Left ventricle myocardium inferior (tissue), 1 donor: ENCODE measurements at regions not wholly inside any gene's neighbourhood (a gene's known extent, or its start where the extent isn't known, plus 50 kb on each side); places are given as distances from the start of the nearest gene placed in this dataset.

ENCODE experiments used
- DNase-seq: peaks from one replicate; pipeline ENCODE4 v3.0.0-alpha.2; 2020
- H3K27ac ChIP-seq: fragments of 200-600 bp; replicated peaks from 2 replicates; pipeline ENCODE4 v1.8.0; 2021
- H3K27me3 ChIP-seq: fragments of 200-600 bp; 2 replicates; pipeline ENCODE4 v1.8.0; 2021; ENCODE audit warnings: low read depth
- H3K36me3 ChIP-seq: fragments of 200-600 bp; 2 replicates; pipeline ENCODE4 v1.8.0; 2021
- H3K4me1 ChIP-seq: fragments of 200-600 bp; 2 replicates; pipeline ENCODE4 v1.8.0; 2021
- H3K4me3 ChIP-seq: fragments of 200-600 bp; 2 replicates; pipeline ENCODE4 v1.8.0; 2021; ENCODE audit warnings: mild to moderate bottlenecking, moderate library complexity
- H3K9me3 ChIP-seq: fragments of 200-600 bp; replicated peaks from 2 replicates; pipeline ENCODE4 v1.8.0; 2021
- CTCF ChIP-seq: fragments of 200-600 bp; IDR thresholded peaks from 2 replicates; pipeline ENCODE4 v1.8.0; 2021; ENCODE audit warnings: antibody characterized with exemption, mild to moderate bottlenecking, borderline replicate concordance
- intact Hi-C: fragments of 100-400 bp; cut with micrococcal nuclease; formaldehyde crosslinking; loops from one replicate; pipeline ENCODE4 v1.11.0; 2022
- donor health status: DM: no; HTN: yes; CAD: no; lungs with severe emphysema.

- Histone ChIP-seq H3K4me1 (peaks cover 83% of the 10 kb centered on the region), H3K27ac (peak overlapping the region; percentile 80), H3K36me3 (no peaks in the 10 kb centered on the region), H3K4me3 (no peak overlapping the region), H3K27me3 (no peaks in the 10 kb centered on the region), H3K9me3 (no peaks in the 10 kb centered on the region)
- no peak for TF ChIP-seq CTCF
- intact Hi-C loops: no loop called here
- no peak for DNase-seq
Measured at GRCh38 chr14:89574420-89574819, 157.4 kb upstream of the FOXN3 start.

GRCh38 chr14:89573399-89573657, 156.3 kb upstream of the FOXN3 start:
- DNase-seq: no peak
- TF ChIP-seq CTCF: no peak
- no peaks in the 10 kb centered on the region for H3K27me3 ChIP-seq
- intact Hi-C loops: no loop called here
- no peaks in the 10 kb centered on the region for H3K36me3 ChIP-seq
- peaks cover 80% of the 10 kb centered on the region for H3K4me1 ChIP-seq
- H3K9me3 ChIP-seq: no peaks in the 10 kb centered on the region
- H3K27ac ChIP-seq: peak overlapping the region; percentile 80
- H3K4me3 ChIP-seq: no peak overlapping the region

- peak overlapping the region; percentile 80 for H3K27ac ChIP-seq
- TF ChIP-seq CTCF: no peak
- H3K36me3 ChIP-seq: no peaks in the 10 kb centered on the region
- H3K9me3 ChIP-seq: no peaks in the 10 kb centered on the region
- peaks cover 75% of the 10 kb centered on the region for H3K4me1 ChIP-seq
- no peaks in the 10 kb centered on the region for H3K27me3 ChIP-seq
- intact Hi-C loops: no loop called here
- no peak for DNase-seq
- H3K4me3 ChIP-seq: no peak overlapping the region
Measured at GRCh38 chr14:89572596-89573398, 155.8 kb upstream of the FOXN3 start.

GRCh38 chr14:89571491-89571890, 154.5 kb upstream of the FOXN3 start:
- Histone ChIP-seq H3K4me3 (no peak overlapping the region), H3K27me3 (no peaks in the 10 kb centered on the region), H3K4me1 (peaks cover 63% of the 10 kb centered on the region), H3K27ac (peak overlapping the region; percentile 80), H3K36me3 (no peaks in the 10 kb centered on the region), H3K9me3 (no peaks in the 10 kb centered on the region)
- TF ChIP-seq CTCF: no peak
- no peak for DNase-seq
- intact Hi-C loops: no loop called here

GRCh38 chr14:89566644-89567415, 149.8 kb upstream of the FOXN3 start:
- Histone ChIP-seq H3K27me3 (no peaks in the 10 kb centered on the region), H3K9me3 (no peaks in the 10 kb centered on the region), H3K4me1 (peaks cover 46% of the 10 kb centered on the region), H3K27ac (no peak overlapping the region), H3K36me3 (no peaks in the 10 kb centered on the region), H3K4me3 (no peak overlapping the region)
- TF ChIP-seq CTCF: no peak
- intact Hi-C loops: no loop called here
- no peak for DNase-seq
